ENCODE measurements at regions not wholly inside any gene's neighbourhood (a gene's known extent, or its start where the extent isn't known, plus 50 kb on each side); places are given as distances from the start of the nearest gene placed in this dataset.
"Not testable (repeated sequence)": the region's sequence is repeated elsewhere in the genome, so short reads cannot be mapped to it uniquely, and the experiment has no call there.

- DNase-seq (no peak), ATAC-seq (ENCODE audit: poor library complexity) (no peak)
- intact Hi-C loops (cut with DNase I, micrococcal nuclease) = no loop called here
- H3K27me3 Mint-ChIP-seq = no peaks in the 10 kb centered on the region
- CTCF ChIA-PET = no interaction called here
- H3K4me1 ChIP-seq (ENCODE audit: insufficient read depth, low read length) = no peaks in the 10 kb centered on the region
- no peak overlapping the region for H3K4me3 Mint-ChIP-seq
- H3K27ac Mint-ChIP-seq = no peak overlapping the region
- H3K27ac ChIP-seq (ENCODE audit: low read depth in 1 of 2, low read length in 2 of 2) = no peak overlapping the region
- H3K27me3 ChIP-seq (ENCODE audit: control insufficient read depth in 1 of 2, insufficient read depth in 2 of 2, low read length in 2 of 2) = no peaks in the 10 kb centered on the region
- no peaks in the 10 kb centered on the region for H3K9me3 Mint-ChIP-seq
- H3K4me3 ChIP-seq (ENCODE audit: low read length) = no peak overlapping the region
- H3K36me3 ChIP-seq (ENCODE audit: insufficient read depth, low read length) = no peaks in the 10 kb centered on the region
- no peaks in the 10 kb centered on the region for H3K4me1 Mint-ChIP-seq (ENCODE audit: low read depth)
- POLR2A ChIA-PET = no interaction called here
- H3K9me3 ChIP-seq (ENCODE audit: control insufficient read depth in 1 of 2, insufficient read depth in 1 of 2, low read length in 2 of 2) = peaks cover 0 to 16% of the 10 kb centered on the region in 2 experiments
- H3K36me3 Mint-ChIP-seq (ENCODE audit: low read depth) = no peaks in the 10 kb centered on the region
- no peak for TF ChIP-seq CTCF (IDR thresholded peaks at IDR 0.05)
Observed at GRCh38 chr13:111589321-111589720, 268.9 kb downstream of the TEX29 start.

- Histone ChIP-seq H3K36me3 (ENCODE audit: insufficient read depth, low read length) (no peaks in the 10 kb centered on the region), H3K4me1 (ENCODE audit: insufficient read depth, low read length) (no peaks in the 10 kb centered on the region), H3K9me3 (ENCODE audit: control insufficient read depth in 1 of 2, insufficient read depth in 1 of 2, low read length in 2 of 2) (peaks cover 0 to 21% of the 10 kb centered on the region in 2 experiments), H3K27me3 (ENCODE audit: control insufficient read depth in 1 of 2, insufficient read depth in 2 of 2, low read length in 2 of 2) (no peaks in the 10 kb centered on the region), H3K27ac (ENCODE audit: low read depth in 1 of 2, low read length in 2 of 2) (no peak overlapping the region), H3K4me3 (ENCODE audit: low read length) (no peak overlapping the region)
- H3K27me3 Mint-ChIP-seq = no peaks in the 10 kb centered on the region
- no peak for DNase-seq
- no peaks in the 10 kb centered on the region for H3K9me3 Mint-ChIP-seq
- ATAC-seq (ENCODE audit: poor library complexity) = no peak
- H3K4me3 Mint-ChIP-seq = no peak overlapping the region
- no peaks in the 10 kb centered on the region for H3K36me3 Mint-ChIP-seq (ENCODE audit: low read depth)
- CTCF ChIA-PET = no interaction called here
- POLR2A ChIA-PET = no interaction called here
- H3K4me1 Mint-ChIP-seq (ENCODE audit: low read depth) = no peaks in the 10 kb centered on the region
- intact Hi-C loops (cut with DNase I, micrococcal nuclease) = no loop called here
- no peak overlapping the region for H3K27ac Mint-ChIP-seq
- no peak for TF ChIP-seq CTCF (IDR thresholded peaks at IDR 0.05)
Observed at GRCh38 chr13:111589992-111590391, 269.6 kb downstream of the TEX29 start.

GRCh38 chr13:111590796-111591195, 270.4 kb downstream of the TEX29 start:
- Histone ChIP-seq H3K36me3 (ENCODE audit: insufficient read depth, low read length) (no peaks in the 10 kb centered on the region), H3K27ac (ENCODE audit: low read depth in 1 of 2, low read length in 2 of 2) (no peak overlapping the region), H3K4me1 (ENCODE audit: insufficient read depth, low read length) (no peaks in the 10 kb centered on the region), H3K9me3 (ENCODE audit: control insufficient read depth in 1 of 2, insufficient read depth in 1 of 2, low read length in 2 of 2) (peaks cover 0 to 21% of the 10 kb centered on the region in 2 experiments), H3K27me3 (ENCODE audit: control insufficient read depth in 1 of 2, insufficient read depth in 2 of 2, low read length in 2 of 2) (no peaks in the 10 kb centered on the region), H3K4me3 (ENCODE audit: low read length) (no peak overlapping the region)
- H3K4me3 Mint-ChIP-seq = no peak overlapping the region
- H3K27me3 Mint-ChIP-seq = no peaks in the 10 kb centered on the region
- CTCF ChIA-PET = no interaction called here
- H3K9me3 Mint-ChIP-seq = no peaks in the 10 kb centered on the region
- POLR2A ChIA-PET = no interaction called here
- intact Hi-C loops (cut with DNase I, micrococcal nuclease) = no loop called here
- no peak overlapping the region for H3K27ac Mint-ChIP-seq
- no peaks in the 10 kb centered on the region for H3K4me1 Mint-ChIP-seq (ENCODE audit: low read depth)
- no peak for ATAC-seq (ENCODE audit: poor library complexity)
- H3K36me3 Mint-ChIP-seq (ENCODE audit: low read depth) = no peaks in the 10 kb centered on the region
- no peak for TF ChIP-seq CTCF (IDR thresholded peaks at IDR 0.05)
- no peak for DNase-seq

GRCh38 chr13:111593490-111593889, 273.0 kb downstream of the TEX29 start:
- not testable (repeated sequence) for ATAC-seq (ENCODE audit: poor library complexity)

More at GRCh38 chr13:111593490-111593889, 273.0 kb downstream of the TEX29 start:
- peaks cover 0 to 19% of the 10 kb centered on the region in 2 experiments for H3K9me3 ChIP-seq (ENCODE audit: control insufficient read depth in 1 of 2, insufficient read depth in 1 of 2, low read length in 2 of 2)
- DNase-seq; H3K4me1 ChIP-seq (ENCODE audit: insufficient read depth, low read length); POLR2A ChIA-PET; H3K4me3 Mint-ChIP-seq; H3K27ac Mint-ChIP-seq; H3K4me3 ChIP-seq (ENCODE audit: low read length); H3K36me3 ChIP-seq (ENCODE audit: insufficient read depth, low read length); H3K9me3 Mint-ChIP-seq; H3K4me1 Mint-ChIP-seq (ENCODE audit: low read depth); H3K27me3 ChIP-seq (ENCODE audit: control insufficient read depth in 1 of 2, insufficient read depth in 2 of 2, low read length in 2 of 2); intact Hi-C loops (cut with DNase I, micrococcal nuclease); H3K27me3 Mint-ChIP-seq; CTCF ChIA-PET; H3K36me3 Mint-ChIP-seq (ENCODE audit: low read depth); H3K27ac ChIP-seq (ENCODE audit: low read depth in 1 of 2, low read length in 2 of 2): not testable (repeated sequence)

Measured in CD4-positive, alpha-beta T cell (primary cell).